HCT116 (cell line): ENCODE measurements at regions not wholly inside any gene's neighbourhood (a gene's known extent, or its start where the extent isn't known, plus 50 kb on each side); places are given as distances from the start of the nearest gene placed in this dataset.

ENCODE experiments used
- ATAC-seq: fragments of 200-7000 bp; cut with Tn5 transposase; 2 replicates; pipeline ENCODE4 v1.9.1; 2020; ENCODE audit warnings: mild to moderate bottlenecking, moderate library complexity
- BruUV-seq: library from RNA; stranded (reverse); fragments of 400-500 nt; replicated peaks from 2 replicates; lab custom pipeline; 2021; lab: Mats Ljungman, UMichigan
- CTCF ChIA-PET: fragments of 300-600 bp; sonication (Branson Sonifier 250); formaldehyde crosslinking; loops from one replicate; lab custom pipeline; 2021; ENCODE audit warnings: antibody characterized with exemption; lab: Charles Lee
- POLR2A ChIA-PET: fragments of 300-600, 350-600 bp; sonication (Branson Sonifier 250); formaldehyde crosslinking; loops from one replicate; lab custom pipeline; 2021; ENCODE audit warnings: antibody characterized with exemption; lab: Charles Lee
- RAD21 ChIA-PET, 2 experiments: fragments of 300-600 bp; sonication (Branson Sonifier 250); formaldehyde crosslinking; loops; one replicate each; lab custom pipeline; 2023; ENCODE audit warnings: low total read pairs in 2 of 2; ENCODE audit not compliant: uncharacterized antibody in 2 of 2, unreplicated experiment in 2 of 2, low non-redundant PET in 1 of 2; lab: Charles Lee
- DNase-seq: peaks from one replicate; pipeline ENCODE4 v3.0.0-alpha.2; 2010; ENCODE audit warnings: low read depth, low spot score
- H2AFZ ChIP-seq: fragments of 200-600 bp; shearing (Covaris generic), sonication (generic); 2 replicates; pipeline ENCODE4 v1.6.1; 2017; ENCODE audit warnings: low read depth, mixed run types, mixed read lengths, antibody characterized with exemption, low read length; ENCODE audit not compliant: poor library complexity, severe bottlenecking
- H3K27ac ChIP-seq: 2 replicates; pipeline ENCODE4 v1.5.1; 2012; ENCODE audit warnings: low read depth, low read length
- H3K27me3 ChIP-seq: fragments of 200-600 bp; sonication (generic); 2 replicates; pipeline ENCODE4 v1.6.1; 2016; ENCODE audit warnings: mixed run types, low read length, mixed read lengths; ENCODE audit not compliant: insufficient read depth
- H3K36me3 ChIP-seq, 2 experiments: fragments of 200-500 bp in 1 of 2; fragments of 200-600 bp in 1 of 2; sonication (Bioruptor generic) in 1 of 2; sonication (generic) in 1 of 2; 2 replicates each; pipeline versions ENCODE4 v1.5.1 to v1.6.1; 2014 to 2016; ENCODE audit warnings: low read length in 2 of 2, inconsistent platforms in 1 of 2, mixed read lengths in 1 of 2, mixed run types in 1 of 2; ENCODE audit not compliant: insufficient read depth in 2 of 2, control insufficient read depth in 1 of 2
- H3K4me1 ChIP-seq, 2 experiments: fragments of 200-600 bp in 1 of 2; sonication (generic) in 1 of 2; 2 replicates each; pipeline versions ENCODE4 v1.5.1 to v1.6.1; 2012 to 2017; ENCODE audit warnings: low read length in 2 of 2, inconsistent platforms in 1 of 2, mild to moderate bottlenecking in 1 of 2, mixed read lengths in 1 of 2, mixed run types in 1 of 2, moderate library complexity in 1 of 2; ENCODE audit not compliant: insufficient read depth in 2 of 2, control insufficient read depth in 1 of 2
- H3K4me2 ChIP-seq: fragments of 200-600 bp; sonication (generic); 2 replicates; pipeline ENCODE4 v1.6.1; 2017; ENCODE audit warnings: mixed run types, low read length, mixed read lengths
- H3K4me3 ChIP-seq, 2 experiments: fragments of 200-600 bp in 1 of 2; sonication (generic) in 1 of 2; replicated peaks in 1 of 2; 2 replicates each; pipeline ENCODE4 v1.5.1; 2011 to 2016; ENCODE audit warnings: low read length in 2 of 2, control low read depth in 1 of 2, low read depth in 1 of 2, mild to moderate bottlenecking in 1 of 2, mixed read lengths in 1 of 2, mixed run types in 1 of 2
- H3K79me2 ChIP-seq: fragments of 200-600 bp; sonication (generic); 2 replicates; pipeline ENCODE4 v1.6.1; 2017; ENCODE audit warnings: mild to moderate bottlenecking, mixed run types, low read length, moderate library complexity, mixed read lengths; ENCODE audit not compliant: insufficient read depth
- H3K9ac ChIP-seq: fragments of 200-600 bp; sonication (generic); 2 replicates; pipeline ENCODE4 v1.6.1; 2016; ENCODE audit warnings: low read length, mixed read lengths
- H3K9me2 ChIP-seq: fragments of 200-600 bp; sonication (generic), shearing (Covaris generic); 2 replicates; pipeline ENCODE4 v1.6.1; 2017; ENCODE audit warnings: mixed run types, mild to moderate bottlenecking, moderate library complexity; ENCODE audit not compliant: insufficient read depth
- H3K9me3 ChIP-seq, 2 experiments: fragments of 200-500 bp in 1 of 2; fragments of 200-600 bp in 1 of 2; sonication (Bioruptor generic) in 1 of 2; sonication (generic) in 1 of 2; 2 replicates each; pipeline ENCODE4 v1.6.1; 2014 to 2017; ENCODE audit warnings: low read length in 2 of 2, mixed read lengths in 2 of 2, inconsistent platforms in 1 of 2, low read depth in 1 of 2, mild to moderate bottlenecking in 1 of 2, mixed run types in 1 of 2, moderate library complexity in 1 of 2; ENCODE audit not compliant: control insufficient read depth in 1 of 2, insufficient read depth in 1 of 2
- H4K20me1 ChIP-seq: fragments of 200-600 bp; sonication (generic), shearing (Covaris generic); 2 replicates; pipeline ENCODE4 v1.6.1; 2017; ENCODE audit warnings: mixed run types, mild to moderate bottlenecking, moderate library complexity; ENCODE audit not compliant: insufficient read depth
- ATF3 ChIP-seq: IDR thresholded peaks from 2 replicates; pipeline ENCODE4 v1.6.1; 2012
- CBX3 ChIP-seq: IDR thresholded peaks from 2 replicates; pipeline ENCODE4 v1.6.1; 2012; ENCODE audit warnings: low read depth
- CEBPB ChIP-seq: IDR thresholded peaks from 2 replicates; pipeline ENCODE4 v1.6.1; 2012; ENCODE audit warnings: low read depth
- EGR1 ChIP-seq: IDR thresholded peaks from 2 replicates; pipeline ENCODE4 v1.6.1; 2012; ENCODE audit warnings: low read depth
- ELF1 ChIP-seq: IDR thresholded peaks from 2 replicates; pipeline ENCODE4 v1.6.1; 2012; ENCODE audit warnings: low read depth, borderline replicate concordance
- EZH2 ChIP-seq: fragments of 200-600 bp; sonication (generic); IDR thresholded peaks from 2 replicates; pipeline ENCODE4 v1.6.1; 2017; ENCODE audit warnings: antibody characterized with exemption, mixed run types
- POLR2A ChIP-seq: IDR thresholded peaks from 2 replicates; pipeline ENCODE4 v1.7.0; 2011; ENCODE audit warnings: borderline replicate concordance; ENCODE audit not compliant: insufficient read depth, insufficient read length; ENCODE audit errors: extremely low read depth
- POLR2AphosphoS5 ChIP-seq: IDR thresholded peaks from 2 replicates; pipeline ENCODE4 v1.6.1; 2011; ENCODE audit warnings: mild to moderate bottlenecking, low read depth, low read length, moderate library complexity
- SIN3A ChIP-seq: IDR thresholded peaks from 2 replicates; pipeline ENCODE4 v1.6.1; 2012; ENCODE audit warnings: low read depth
- YY1 ChIP-seq: IDR thresholded peaks from 2 replicates; pipeline ENCODE4 v1.6.1; 2011; ENCODE audit warnings: low read length, low read depth, moderate library complexity, mild to moderate bottlenecking; ENCODE audit not compliant: insufficient replicate concordance; ENCODE audit errors: extremely low read depth
- ZFX ChIP-seq: fragments of 450-650 bp; IDR thresholded peaks from 2 replicates; pipeline ENCODE4 v1.6.1; 2017
- ZNF274 ChIP-seq: fragments of 200-500 bp; sonication (Bioruptor generic); IDR thresholded peaks from 2 replicates; pipeline ENCODE4 v1.6.1; 2014; ENCODE audit warnings: mild to moderate bottlenecking, low read depth, low read length, inconsistent platforms
- intact Hi-C: fragments of 100-400 bp; cut with micrococcal nuclease; formaldehyde crosslinking; loops from 2 replicates; pipeline ENCODE4 v1.10.0; 2022
- TF ChIP-seq, protein P1 (sequence below), 3 experiments: fragments of 200-600 bp in 1 of 3; sonication (generic) in 1 of 3; IDR thresholded peaks in 2 of 3; conservative IDR thresholded peaks in 1 of 3; 2 replicates each; pipeline ENCODE4 v1.5.1; 2012 to 2017; ENCODE audit warnings: low read depth in 2 of 3, low read length in 2 of 3, antibody characterized with exemption in 1 of 3, borderline replicate concordance in 1 of 3, control low read depth in 1 of 3, mild to moderate bottlenecking in 1 of 3, mixed read lengths in 1 of 3, mixed run types in 1 of 3, moderate library complexity in 1 of 3; ENCODE audit not compliant: insufficient read depth in 1 of 3

GRCh38 chr10:4188406-4188805 lies 403.4 kb upstream of the KLF6 start:
- no peaks in the 10 kb centered on the region for H4K20me1 ChIP-seq
- H3K9me2 ChIP-seq, result no peaks in the 10 kb centered on the region
- no peaks in the 10 kb centered on the region for H3K27me3 ChIP-seq
- no peak overlapping the region for H2AFZ ChIP-seq
- H3K27ac ChIP-seq, result no peak overlapping the region
- TF ChIP-seq YY1, result no peak
- no peak for TF ChIP-seq EGR1
- no peak for TF ChIP-seq ATF3
- TF ChIP-seq POLR2AphosphoS5, result no peak
- H3K4me3 ChIP-seq, result no peak overlapping the region
- no peak overlapping the region for H3K9ac ChIP-seq
- ChIA-PET CTCF (no interaction called here), RAD21 (no interaction called here), POLR2A (no interaction called here)
- intact Hi-C loops, result no loop called here
- no peaks in the 10 kb centered on the region for H3K4me1 ChIP-seq
- BruUV-seq, result no TSS peak
- DNase-seq (no peak), ATAC-seq (no peak)
- no peak overlapping the region for H3K4me2 ChIP-seq
- no peaks in the 10 kb centered on the region for H3K9me3 ChIP-seq
- H3K79me2 ChIP-seq, result no peaks in the 10 kb centered on the region
- H3K36me3 ChIP-seq, result no peaks in the 10 kb centered on the region

DNA sequence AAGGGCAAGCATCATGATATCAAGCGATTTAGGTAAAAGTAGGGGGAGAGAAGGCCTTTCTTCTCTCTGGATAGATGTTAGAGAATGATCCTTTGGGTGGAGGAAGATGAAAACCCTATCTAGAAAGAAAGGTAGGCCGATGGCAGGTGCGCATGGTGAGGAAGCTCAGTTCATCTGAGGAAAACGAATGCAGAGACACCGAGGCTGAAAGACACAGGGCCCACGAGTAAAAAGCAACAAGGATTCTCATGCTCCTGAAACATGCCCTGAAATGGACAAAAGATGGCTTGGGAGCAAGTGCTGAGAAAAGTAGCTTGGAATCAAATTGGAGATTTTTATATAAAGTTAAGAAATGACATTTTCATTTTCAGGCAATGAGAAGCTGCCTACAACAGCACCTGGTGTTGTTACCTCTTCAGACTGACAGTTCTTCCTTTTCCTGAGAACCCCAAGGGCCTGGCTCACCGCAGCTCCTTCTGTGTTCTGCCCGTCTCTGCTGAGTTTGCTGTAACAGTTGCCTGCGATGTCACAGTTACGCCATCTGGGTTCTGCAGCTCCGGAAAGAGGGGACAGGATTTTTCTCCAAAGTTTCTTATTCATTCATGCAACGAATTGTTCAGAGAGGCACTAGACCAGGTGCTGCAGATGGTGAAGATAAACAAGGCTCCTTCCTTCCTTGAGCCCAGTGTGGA lies 402.0 kb upstream of the KLF6 start:
- no TSS peak for BruUV-seq
- no peak overlapping the region for H3K9ac ChIP-seq
- no peaks in the 10 kb centered on the region for H3K79me2 ChIP-seq
- DNase-seq (no peak), ATAC-seq (no peak)
- H3K9me2 ChIP-seq, result no peaks in the 10 kb centered on the region
- TF ChIP-seq EZH2 (no peak), ZFX (no peak), ATF3 (no peak), CBX3 (no peak), CEBPB (no peak), SIN3A (no peak), POLR2AphosphoS5 (no peak), ELF1 (no peak), POLR2A (no peak), ZNF274 (no peak)
- TF ChIP-seq, protein P1, sequence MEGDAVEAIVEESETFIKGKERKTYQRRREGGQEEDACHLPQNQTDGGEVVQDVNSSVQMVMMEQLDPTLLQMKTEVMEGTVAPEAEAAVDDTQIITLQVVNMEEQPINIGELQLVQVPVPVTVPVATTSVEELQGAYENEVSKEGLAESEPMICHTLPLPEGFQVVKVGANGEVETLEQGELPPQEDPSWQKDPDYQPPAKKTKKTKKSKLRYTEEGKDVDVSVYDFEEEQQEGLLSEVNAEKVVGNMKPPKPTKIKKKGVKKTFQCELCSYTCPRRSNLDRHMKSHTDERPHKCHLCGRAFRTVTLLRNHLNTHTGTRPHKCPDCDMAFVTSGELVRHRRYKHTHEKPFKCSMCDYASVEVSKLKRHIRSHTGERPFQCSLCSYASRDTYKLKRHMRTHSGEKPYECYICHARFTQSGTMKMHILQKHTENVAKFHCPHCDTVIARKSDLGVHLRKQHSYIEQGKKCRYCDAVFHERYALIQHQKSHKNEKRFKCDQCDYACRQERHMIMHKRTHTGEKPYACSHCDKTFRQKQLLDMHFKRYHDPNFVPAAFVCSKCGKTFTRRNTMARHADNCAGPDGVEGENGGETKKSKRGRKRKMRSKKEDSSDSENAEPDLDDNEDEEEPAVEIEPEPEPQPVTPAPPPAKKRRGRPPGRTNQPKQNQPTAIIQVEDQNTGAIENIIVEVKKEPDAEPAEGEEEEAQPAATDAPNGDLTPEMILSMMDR (IDR thresholded peaks at IDR 0.05 in 2 of 3, conservative IDR thresholded peaks at IDR 0.05 in 1 of 3; ENCODE audit: borderline replicate concordance in 1 of 3, insufficient read depth in 1 of 3, low read depth in 2 of 3, low read length in 2 of 3), result no peak
- RAD21 ChIA-PET, result no interaction called here
- H3K27ac ChIP-seq, result no peak overlapping the region
- no peaks in the 10 kb centered on the region for H3K36me3 ChIP-seq
- H3K4me1 ChIP-seq, result no peaks in the 10 kb centered on the region
- H2AFZ ChIP-seq, result no peak overlapping the region
- H3K4me2 ChIP-seq, result no peak overlapping the region
- H3K4me3 ChIP-seq, result no peak overlapping the region
- CTCF ChIA-PET, result no interaction called here
- POLR2A ChIA-PET, result no interaction called here
- intact Hi-C loops, result no loop called here
- no peaks in the 10 kb centered on the region for H4K20me1 ChIP-seq
- no peaks in the 10 kb centered on the region for H3K27me3 ChIP-seq
- H3K9me3 ChIP-seq, result no peaks in the 10 kb centered on the region
